GM10248 (cell line): ENCODE measurements at regions not wholly inside any gene's neighbourhood (a gene's known extent, or its start where the extent isn't known, plus 50 kb on each side); places are given as distances from the start of the nearest gene placed in this dataset.

ENCODE experiments used
- CTCF ChIA-PET: fragments of 300-600 bp; sonication (Branson Sonifier 250); formaldehyde crosslinking; extraction: SDS; loops from one replicate; lab custom pipeline; 2021; ENCODE audit warnings: antibody characterized with exemption; lab: Yijun Ruan, JAX
- POLR2A ChIA-PET: fragments of 350-650 bp; sonication (Branson Sonifier 250); formaldehyde crosslinking; extraction: SDS; loops from one replicate; lab custom pipeline; 2020; ENCODE audit warnings: antibody characterized with exemption; lab: Yijun Ruan, JAX
- DNase-seq: peaks from one replicate; pipeline ENCODE4 v3.0.0; 2012; ENCODE audit errors: extremely low spot score
- CTCF ChIP-seq: IDR thresholded peaks from 2 replicates; pipeline ENCODE4 v1.5.1; 2012; ENCODE audit warnings: mild to moderate bottlenecking, low read depth; ENCODE audit errors: extremely low read depth, missing control alignments, control extremely low read depth

GRCh38 chr21:38729754-38730379 is 75.9 kb upstream of the ETS2 start:
- no peak for DNase-seq
- ChIA-PET CTCF (interaction anchor here (0.9 to 1.2 kb wide), 2 partner anchors 14 to 67 kb away, joined by 3 read pairs; no protein-coding TSS in a partner anchor), POLR2A (no interaction called here)
- TF ChIP-seq CTCF = no peak

- DNase-seq = peak; percentile 74
- POLR2A ChIA-PET = no interaction called here
- CTCF ChIA-PET = interaction anchor here (0.6 to 2.4 kb wide), 15 partner anchors 8 to 657 kb away, joined by 3 to 8 read pairs (median 3); no protein-coding TSS in a partner anchor
- TF ChIP-seq CTCF = peak; percentile 95
These were observed 71.7 kb upstream of the ETS2 start for GRCh38 chr21:38733972-38734546.

GRCh38 chr21:38734646-38735365 is 70.9 kb upstream of the ETS2 start:
- POLR2A ChIA-PET = no interaction called here
- no peak for DNase-seq
- CTCF ChIA-PET = interaction anchor here (0.6 to 2.4 kb wide), 15 partner anchors 8 to 656 kb away, joined by 3 to 8 read pairs (median 3); no protein-coding TSS in a partner anchor
- TF ChIP-seq CTCF = no peak

GRCh38 chr21:38735626-38736206 is 70.0 kb upstream of the ETS2 start:
- ChIA-PET POLR2A (no interaction called here), CTCF (interaction anchor here (0.9 to 2.4 kb wide), 5 partner anchors 9 to 402 kb away, joined by 3 to 8 read pairs (median 5); no protein-coding TSS in a partner anchor)
- TF ChIP-seq CTCF = no peak
- no peak for DNase-seq

GRCh38 chr21:38740090-38740489 is 65.6 kb upstream of the ETS2 start:
- POLR2A ChIA-PET = no interaction called here
- TF ChIP-seq CTCF = no peak
- CTCF ChIA-PET = no interaction called here
- DNase-seq = no peak
